H9 (cell line): ENCODE measurements at regions not wholly inside any gene's neighbourhood (a gene's known extent, or its start where the extent isn't known, plus 50 kb on each side); places are given as distances from the start of the nearest gene placed in this dataset.

ENCODE experiments used
- DNase-seq: peaks from one replicate; pipeline ENCODE4 v3.0.0-alpha.2; 2017
- H2AFZ ChIP-seq: one replicate; pipeline ENCODE4 v1.6.1; 2013; ENCODE audit warnings: mild to moderate bottlenecking, low read length, control low read depth, moderate library complexity
- H2AK5ac ChIP-seq: 2 replicates; pipeline ENCODE4 v1.6.1; 2013; ENCODE audit warnings: low read length, control low read depth, mixed read lengths; ENCODE audit not compliant: insufficient read length
- H2BK120ac ChIP-seq: one replicate; pipeline ENCODE4 v1.6.1; 2013; ENCODE audit warnings: low read depth, mild to moderate bottlenecking, low read length, control low read depth, inconsistent platforms; ENCODE audit not compliant: poor library complexity, severe bottlenecking
- H2BK12ac ChIP-seq: 2 replicates; pipeline ENCODE4 v1.6.1; 2013; ENCODE audit warnings: low read length, control low read depth, mixed read lengths, low read depth; ENCODE audit not compliant: insufficient read length
- H2BK15ac ChIP-seq: 2 replicates; pipeline ENCODE4 v1.6.1; 2013; ENCODE audit warnings: low read depth, low read length, control low read depth
- H2BK20ac ChIP-seq: one replicate; pipeline ENCODE4 v1.6.1; 2013; ENCODE audit warnings: low read depth, mild to moderate bottlenecking, low read length, control low read depth, inconsistent platforms; ENCODE audit not compliant: poor library complexity, severe bottlenecking
- H2BK5ac ChIP-seq: 2 replicates; pipeline ENCODE4 v1.6.1; 2013; ENCODE audit warnings: low read length, control low read depth, mixed read lengths; ENCODE audit not compliant: insufficient read length
- H3K14ac ChIP-seq: 2 replicates; pipeline ENCODE4 v1.6.1; 2013; ENCODE audit warnings: low read length, control low read depth; ENCODE audit not compliant: insufficient read depth
- H3K18ac ChIP-seq: 2 replicates; pipeline ENCODE4 v1.6.1; 2013; ENCODE audit warnings: low read depth, mild to moderate bottlenecking, mixed read lengths, low read length, control low read depth; ENCODE audit not compliant: insufficient read length
- H3K23ac ChIP-seq: 2 replicates; pipeline ENCODE4 v1.6.1; 2013; ENCODE audit warnings: low read length, control low read depth, mixed read lengths, low read depth; ENCODE audit not compliant: insufficient read length
- H3K23me2 ChIP-seq: 2 replicates; pipeline ENCODE4 v1.6.1; 2013; ENCODE audit warnings: low read depth, mild to moderate bottlenecking, mixed read lengths, low read length, control low read depth; ENCODE audit not compliant: insufficient read length, poor library complexity, severe bottlenecking
- H3K27ac ChIP-seq: 2 replicates; pipeline ENCODE4 v1.5.1; 2013; ENCODE audit warnings: low read length, control low read depth, mixed read lengths, low read depth; ENCODE audit not compliant: insufficient read length
- H3K27me3 ChIP-seq: 2 replicates; pipeline ENCODE4 v1.6.1; 2013; ENCODE audit warnings: low read length, control low read depth, inconsistent platforms; ENCODE audit not compliant: insufficient read depth
- H3K4ac ChIP-seq: 2 replicates; pipeline ENCODE4 v1.6.1; 2013; ENCODE audit warnings: low read depth, mild to moderate bottlenecking, control low read depth, inconsistent platforms, low read length, moderate library complexity
- H3K4me1 ChIP-seq: 2 replicates; pipeline ENCODE4 v1.6.1; 2013; ENCODE audit warnings: low read length, control low read depth, inconsistent platforms; ENCODE audit not compliant: insufficient read depth
- H3K4me2 ChIP-seq: 2 replicates; pipeline ENCODE4 v1.6.1; 2013; ENCODE audit warnings: low read length, control low read depth, mixed read lengths; ENCODE audit not compliant: insufficient read length, insufficient read depth
- H3K56ac ChIP-seq: 2 replicates; pipeline ENCODE4 v1.6.1; 2013; ENCODE audit warnings: low read depth, mild to moderate bottlenecking, mixed read lengths, low read length, control low read depth; ENCODE audit not compliant: insufficient read length
- H3K79me1 ChIP-seq: 2 replicates; pipeline ENCODE4 v1.6.1; 2013; ENCODE audit warnings: low read depth, mild to moderate bottlenecking, moderate library complexity, low read length, control low read depth, inconsistent platforms; ENCODE audit not compliant: insufficient read depth, poor library complexity, severe bottlenecking
- H3K79me2 ChIP-seq: 2 replicates; pipeline ENCODE4 v1.6.1; 2013; ENCODE audit warnings: low read length, control low read depth, inconsistent platforms; ENCODE audit not compliant: insufficient read depth
- H3K9ac ChIP-seq: 2 replicates; pipeline ENCODE4 v1.6.1; 2013; ENCODE audit warnings: low read length, control low read depth, mixed read lengths; ENCODE audit not compliant: insufficient read length; ENCODE audit errors: extremely low read depth
- H3K9me3 ChIP-seq: one replicate; pipeline ENCODE4 v1.6.1; 2013; ENCODE audit warnings: low read depth, low read length, inconsistent platforms; ENCODE audit not compliant: control insufficient read depth
- H3T11ph ChIP-seq: one replicate; pipeline ENCODE4 v1.6.1; 2013; ENCODE audit warnings: mild to moderate bottlenecking, low read length, control low read depth, inconsistent platforms
- H4K20me1 ChIP-seq: one replicate; pipeline ENCODE4 v1.6.1; 2013; ENCODE audit not compliant: control insufficient read depth, insufficient read length, insufficient read depth
- H4K5ac ChIP-seq: 2 replicates; pipeline ENCODE4 v1.6.1; 2013; ENCODE audit warnings: low read depth, mild to moderate bottlenecking, mixed read lengths, low read length, control low read depth; ENCODE audit not compliant: insufficient read length
- H4K8ac ChIP-seq: replicated peaks from 2 replicates; pipeline ENCODE4 v1.6.1; 2013; ENCODE audit warnings: low read length, control low read depth, mixed read lengths, low read depth; ENCODE audit not compliant: insufficient read length
- H4K91ac ChIP-seq: 2 replicates; pipeline ENCODE4 v1.6.1; 2013; ENCODE audit warnings: low read depth, mild to moderate bottlenecking, moderate library complexity, mixed read lengths, low read length, control low read depth; ENCODE audit not compliant: insufficient read length
- H3K27ac Mint-ChIP-seq, 3 experiments: 2 replicates in 2 of 3; 3 replicates in 1 of 3; pipeline ENCODE4 v1.8.0; 2020 to 2021; ENCODE audit warnings: mixed read lengths in 3 of 3, mild to moderate bottlenecking in 1 of 3, moderate library complexity in 1 of 3
- H3K27me3 Mint-ChIP-seq: 2 replicates; pipeline ENCODE4 v1.8.0; 2021; ENCODE audit warnings: low read depth, mild to moderate bottlenecking, moderate library complexity, mixed read lengths
- H3K36me3 Mint-ChIP-seq, 3 experiments: 2 replicates in 2 of 3; 3 replicates in 1 of 3; pipeline ENCODE4 v1.8.0; 2020 to 2021; ENCODE audit warnings: low read depth in 3 of 3, mixed read lengths in 3 of 3; ENCODE audit not compliant: insufficient read depth in 1 of 3
- H3K4me1 Mint-ChIP-seq, 2 experiments: 2 replicates each; pipeline ENCODE4 v1.8.0; 2020; ENCODE audit warnings: mixed read lengths in 2 of 2
- H3K4me3 Mint-ChIP-seq, 2 experiments: 2 replicates in 1 of 2; 3 replicates in 1 of 2; pipeline ENCODE4 v1.8.0; 2020 to 2021; ENCODE audit warnings: mild to moderate bottlenecking in 2 of 2, mixed read lengths in 2 of 2, moderate library complexity in 1 of 2
- H3K9me3 Mint-ChIP-seq, 2 experiments: 2 replicates in 1 of 2; 3 replicates in 1 of 2; pipeline ENCODE4 v1.8.0; 2020; ENCODE audit warnings: mild to moderate bottlenecking in 2 of 2, mixed read lengths in 2 of 2, moderate library complexity in 1 of 2
- CTCF ChIP-seq: fragments of 200-600 bp; sonication (generic); conservative IDR thresholded peaks from 3 replicates; pipeline ENCODE4 v1.8.0; 2021; ENCODE audit warnings: antibody characterized with exemption, mild to moderate bottlenecking
- WGBS: extraction: QIAGEN DNeasy Blood & Tissue Kit; methylation state at CpG from one replicate; pipeline ENCODE4 v1.1.7; 2013; ENCODE audit warnings: missing lambda C conversion rate, low lambda C conversion rate, mixed read lengths; ENCODE audit not compliant: insufficient read length; ENCODE audit errors: extremely low coverage; 5-methylcytosine and 5-hydroxymethylcytosine counted together

- H2BK12ac ChIP-seq = no peak overlapping the region
- H3K56ac ChIP-seq = no peak overlapping the region
- no peak overlapping the region for H3K18ac ChIP-seq
- Mint-ChIP-seq H3K27me3 (no peaks in the 10 kb centered on the region), H3K36me3 (no peaks in the 10 kb centered on the region; a peak in 1 of 7 replicates), H3K9me3 (no peaks in the 10 kb centered on the region), H3K4me1 (no peaks in the 10 kb centered on the region), H3K27ac (no peak overlapping the region), H3K4me3 (no peak overlapping the region)
- no peak overlapping the region for H2BK120ac ChIP-seq
- no peak overlapping the region for H2BK5ac ChIP-seq
- TF ChIP-seq CTCF = no peak
- no peaks in the 10 kb centered on the region for H3K9me3 ChIP-seq
- H3K27ac ChIP-seq = no peak overlapping the region
- no peaks in the 10 kb centered on the region for H3K79me2 ChIP-seq
- no peak overlapping the region for H2AK5ac ChIP-seq
- H4K20me1 ChIP-seq = no peaks in the 10 kb centered on the region
- no peaks in the 10 kb centered on the region for H3K27me3 ChIP-seq
- H4K8ac ChIP-seq = no peak overlapping the region
- H3K4ac ChIP-seq = no peak overlapping the region
- H3T11ph ChIP-seq = no peak overlapping the region
- H3K9ac ChIP-seq = no peak overlapping the region
- no peak overlapping the region for H2BK15ac ChIP-seq
- H3K4me1 ChIP-seq = no peaks in the 10 kb centered on the region
- no peak for DNase-seq
- WGBS = no CpG with 5 or more reads among the region's 4 CpGs
- H3K4me2 ChIP-seq = no peak overlapping the region
- H3K14ac ChIP-seq = no peak overlapping the region
- H3K23me2 ChIP-seq = no peaks in the 10 kb centered on the region
- no peak overlapping the region for H4K91ac ChIP-seq
- no peak overlapping the region for H3K23ac ChIP-seq
- no peak overlapping the region for H2BK20ac ChIP-seq
- no peak overlapping the region for H4K5ac ChIP-seq
- H3K79me1 ChIP-seq = no peaks in the 10 kb centered on the region
- no peak overlapping the region for H2AFZ ChIP-seq
Observed at GRCh38 chr3:153845311-153845710, 275.9 kb upstream of the ARHGEF26 start.
